HG03025 (cell line): ENCODE measurements at regions not wholly inside any gene's neighbourhood (a gene's known extent, or its start where the extent isn't known, plus 50 kb on each side); places are given as distances from the start of the nearest gene placed in this dataset.

ENCODE experiments used
- ATAC-seq: cut with Tn5 transposase; IDR thresholded peaks from one replicate; pipeline ENCODE4 v1.9.1; 2021; ENCODE audit warnings: mild to moderate bottlenecking, moderate library complexity; ENCODE audit not compliant: unreplicated experiment, low FRiP score

DNA sequence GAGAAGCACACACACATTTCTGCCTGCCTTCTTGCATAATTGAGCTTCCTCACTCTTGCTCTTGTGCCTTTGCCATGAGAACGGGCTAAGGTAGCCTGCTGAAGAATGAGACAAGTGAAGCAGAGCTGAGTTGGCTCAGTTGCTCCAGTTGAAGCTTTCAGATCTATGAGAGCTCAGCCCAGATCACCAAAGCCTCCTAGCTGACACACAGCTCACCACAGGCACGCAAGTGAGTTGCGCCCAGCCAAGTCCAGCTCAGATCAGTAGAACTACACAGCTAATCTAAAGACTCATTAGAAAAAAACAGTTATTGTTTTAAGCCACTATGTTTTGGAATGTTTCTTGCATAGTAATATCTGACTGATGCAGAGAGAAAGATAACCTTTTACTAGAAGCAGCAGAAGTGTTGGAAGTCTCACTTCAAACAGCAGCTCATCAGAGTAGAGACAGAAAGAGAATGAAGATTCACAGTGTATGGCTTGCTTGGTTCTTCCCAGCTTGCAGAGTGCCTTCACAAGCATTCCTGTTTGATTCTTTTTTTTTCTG, 362.4 kb downstream of the MID1IP1 start:
- ATAC-seq, result no peak

DNA sequence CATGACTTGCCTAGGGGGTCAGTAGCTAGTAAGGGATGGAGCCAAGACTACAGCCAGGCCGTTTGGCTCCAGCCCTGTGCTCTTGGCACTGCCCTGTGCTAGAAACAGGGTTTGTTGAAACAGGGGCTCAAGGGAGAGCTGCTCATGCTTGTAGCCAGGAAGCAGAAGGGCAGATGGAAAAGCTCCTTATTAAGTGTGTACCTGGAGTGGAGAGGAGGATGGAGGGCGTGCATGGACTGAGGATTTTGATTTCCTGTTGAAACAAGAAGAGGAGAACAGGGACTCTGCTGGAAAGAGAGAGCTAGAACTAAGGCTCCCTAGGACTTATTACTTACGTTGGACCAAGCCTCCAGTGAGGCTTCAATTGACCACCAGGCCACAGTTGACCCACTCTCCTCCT, 363.0 kb downstream of the MID1IP1 start:
- no peak for ATAC-seq

DNA sequence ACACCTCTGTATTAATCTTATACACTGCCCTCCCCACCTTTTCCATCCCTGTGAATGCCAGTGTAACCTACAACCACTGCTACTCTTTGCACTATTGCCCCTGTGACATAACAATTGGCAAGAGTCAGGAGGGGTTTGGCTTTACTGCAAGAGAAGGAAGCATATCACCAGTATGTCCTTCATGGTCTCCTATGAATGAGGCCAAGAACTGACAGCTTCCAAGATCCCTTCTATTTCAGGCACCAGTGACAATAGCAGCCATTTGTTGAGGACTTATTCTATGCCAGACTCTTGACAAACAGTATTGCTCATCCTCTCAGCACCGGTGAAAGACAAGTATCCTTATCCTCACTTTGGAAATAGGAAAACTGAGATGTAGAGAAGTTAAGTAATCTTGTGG, 363.9 kb downstream of the MID1IP1 start:
- no peak for ATAC-seq

GRCh38 chrX:39165773-39166172, 364.5 kb downstream of the MID1IP1 start:
- ATAC-seq, result no peak

- no peak for ATAC-seq
These were observed 366.5 kb downstream of the MID1IP1 start for GRCh38 chrX:39167791-39168190.

GRCh38 chrX:39168609-39169008, 367.4 kb downstream of the MID1IP1 start:
- no peak for ATAC-seq

GRCh38 chrX:39169976-39170375, 368.7 kb downstream of the MID1IP1 start:
- ATAC-seq, result no peak

GRCh38 chrX:39170464-39170863, 369.2 kb downstream of the MID1IP1 start:
- ATAC-seq, result no peak

- no peak for ATAC-seq
These were observed 370.4 kb downstream of the MID1IP1 start for GRCh38 chrX:39171686-39172085.

GRCh38 chrX:39174241-39174771, 373.0 kb downstream of the MID1IP1 start:
- ATAC-seq, result no peak

DNA sequence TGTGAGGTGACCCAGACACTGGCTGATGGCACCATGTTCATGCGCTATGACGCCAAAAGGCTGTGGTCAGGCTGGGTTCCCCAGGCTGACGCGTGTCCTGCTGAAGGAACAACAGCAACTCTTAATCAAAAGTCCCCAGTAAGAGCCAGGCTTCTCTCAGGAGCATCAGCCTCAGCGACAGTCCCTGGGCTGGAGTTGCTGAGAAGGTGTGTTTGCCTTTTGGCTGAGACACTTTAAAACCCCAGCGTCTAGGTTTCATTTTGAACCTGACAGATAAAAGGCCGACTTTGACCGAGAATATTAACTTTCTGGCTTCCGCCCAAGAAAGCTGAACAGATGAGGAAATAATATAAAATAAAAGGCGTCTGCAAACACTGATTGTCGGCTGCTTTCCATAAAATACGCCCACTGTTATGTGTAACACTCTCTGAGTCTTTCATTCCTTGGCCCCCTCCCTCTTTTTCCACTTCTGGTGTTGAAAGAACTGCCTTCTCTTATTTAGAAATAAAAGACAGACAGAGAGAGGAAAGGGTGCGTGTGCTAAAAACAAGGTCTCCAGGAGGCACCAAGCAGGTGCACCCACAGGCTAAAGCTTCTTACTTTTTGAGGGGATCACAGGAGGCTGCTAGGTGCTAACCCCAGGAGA, 373.6 kb downstream of the MID1IP1 start:
- ATAC-seq, result no peak

DNA sequence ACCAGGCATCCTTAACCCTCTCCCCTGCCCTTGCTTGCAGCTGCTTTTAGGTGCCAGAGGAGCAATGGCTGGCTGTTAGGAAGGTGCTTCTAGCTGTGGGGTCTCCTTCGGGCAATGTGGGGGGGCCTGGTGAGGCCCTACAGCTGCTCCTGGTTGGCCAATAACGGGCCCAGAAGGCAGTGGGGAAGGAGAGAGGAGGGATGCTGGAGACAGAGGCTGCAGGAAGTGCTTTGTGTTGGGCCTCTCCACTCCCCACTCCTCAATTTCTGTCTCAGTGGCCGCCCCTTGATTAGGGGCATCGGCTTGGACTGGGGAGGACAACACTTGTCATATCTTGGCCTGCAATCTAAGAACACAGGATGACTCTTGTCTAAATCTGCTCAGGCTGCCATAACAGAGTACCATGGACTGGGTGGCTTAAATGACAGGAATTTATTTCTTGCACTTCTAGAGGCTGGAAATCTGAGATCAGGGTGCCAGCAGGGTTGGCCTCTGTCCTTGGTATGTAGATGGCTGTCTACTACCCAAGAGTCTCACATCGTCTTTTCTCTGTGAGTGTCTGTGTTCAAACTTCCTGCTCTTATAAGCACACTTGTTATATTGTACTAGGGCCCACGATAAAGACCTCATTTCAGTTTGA, 374.3 kb downstream of the MID1IP1 start:
- no peak for ATAC-seq

DNA sequence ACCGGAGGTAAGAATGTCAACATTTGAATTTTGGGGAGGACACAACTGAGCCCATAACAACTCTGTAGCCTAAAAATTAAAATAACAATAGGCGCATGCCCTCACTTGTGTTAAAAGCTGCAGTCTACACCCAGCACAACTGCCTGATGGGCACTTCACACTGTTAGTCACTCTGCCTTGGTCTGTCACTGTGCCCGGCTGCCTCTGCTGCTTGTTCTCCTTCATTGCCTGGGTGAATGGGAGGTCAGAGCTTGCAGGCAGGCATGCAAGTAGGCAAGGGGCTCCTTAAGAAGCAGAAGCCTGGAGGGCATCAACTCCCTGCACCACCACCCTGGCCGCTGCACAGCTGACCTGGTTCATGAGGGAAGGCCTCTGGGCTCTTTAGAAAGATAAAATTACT, 374.8 kb downstream of the MID1IP1 start:
- no peak for ATAC-seq

- ATAC-seq, result no peak
These were observed 388.2 kb downstream of the MID1IP1 start for GRCh38 chrX:39189431-39189830.

- no peak for ATAC-seq
These were observed 393.4 kb downstream of the MID1IP1 start for GRCh38 chrX:39194673-39195072.

- no peak for ATAC-seq
These were observed 393.9 kb downstream of the MID1IP1 start for GRCh38 chrX:39195156-39195555.

DNA sequence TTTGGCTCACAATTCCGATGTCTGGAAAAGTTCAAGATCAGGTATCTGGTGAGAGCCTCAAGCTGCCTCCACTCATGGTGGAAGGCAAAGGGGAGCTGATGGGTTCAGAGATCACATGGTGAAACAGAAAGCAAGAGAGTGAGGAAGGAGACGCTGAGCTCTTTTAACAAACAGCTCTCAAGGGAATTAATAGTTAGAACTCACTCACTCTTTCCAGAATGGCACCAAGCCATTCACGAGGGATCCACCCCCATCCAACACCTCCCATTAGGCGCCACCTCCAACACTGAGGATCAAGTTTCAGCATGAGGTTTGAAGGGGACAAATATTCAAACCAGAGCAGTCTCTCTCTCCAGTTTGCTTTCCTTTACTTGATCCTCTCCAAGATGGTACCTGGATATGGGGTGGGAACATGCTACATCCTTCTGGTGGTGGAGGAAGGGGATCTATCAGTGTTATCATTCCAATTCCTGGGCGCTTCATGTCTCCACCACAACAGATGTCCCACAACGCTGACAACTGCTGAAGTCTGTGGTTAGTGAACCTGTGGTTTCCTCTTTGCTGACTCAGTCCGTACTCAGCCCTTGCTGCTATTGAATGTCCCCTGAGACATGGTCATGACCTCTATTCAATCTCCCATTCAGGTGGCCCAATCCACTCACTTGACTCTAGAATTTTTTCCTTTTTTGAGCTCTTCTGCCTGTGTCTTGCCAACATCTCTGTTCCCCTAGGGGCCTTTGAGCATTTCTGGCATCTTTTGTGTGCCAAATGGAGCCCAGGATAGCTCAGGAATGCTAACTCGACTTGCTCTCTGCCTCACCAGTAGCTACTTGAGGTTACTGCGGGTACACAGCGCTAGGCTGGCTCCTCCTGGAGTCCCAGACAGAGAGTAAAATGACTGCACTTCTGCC, 395.2 kb downstream of the MID1IP1 start:
- peak; percentile 92 for ATAC-seq

GRCh38 chrX:39199429-39199828, 398.2 kb downstream of the MID1IP1 start:
- ATAC-seq, result no peak

DNA sequence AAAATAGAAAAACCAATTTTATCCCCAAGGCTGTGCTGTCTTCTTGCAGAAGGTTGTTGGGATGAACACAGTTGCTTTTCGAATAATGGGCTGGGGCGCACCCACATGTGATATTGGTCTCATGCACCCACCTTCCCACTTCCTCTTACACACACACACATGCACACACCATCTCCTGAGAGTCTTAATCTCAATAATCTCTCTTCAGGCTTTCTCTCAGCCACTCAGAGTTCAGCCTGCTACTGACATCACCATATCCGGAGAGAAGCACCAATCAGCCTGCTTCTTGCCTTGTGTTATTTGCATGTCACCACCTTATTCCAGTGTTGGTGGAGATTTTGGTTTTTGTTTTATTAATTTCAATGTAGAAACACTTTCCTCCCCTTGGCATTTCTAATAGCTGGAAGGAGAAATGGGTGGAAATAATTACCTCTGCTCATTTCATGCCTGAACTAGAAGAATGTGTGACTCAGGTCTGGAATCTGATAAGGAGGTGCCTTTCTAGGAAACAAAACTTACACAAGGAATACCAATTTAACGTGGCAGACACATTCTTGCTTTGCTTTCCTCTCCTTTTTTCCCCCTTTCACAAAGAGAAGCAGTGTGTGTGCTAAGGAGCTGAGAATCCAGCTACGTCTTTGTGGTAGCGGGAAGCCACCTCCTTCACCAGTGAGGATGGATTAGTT, 400.2 kb downstream of the MID1IP1 start:
- no peak for ATAC-seq

DNA sequence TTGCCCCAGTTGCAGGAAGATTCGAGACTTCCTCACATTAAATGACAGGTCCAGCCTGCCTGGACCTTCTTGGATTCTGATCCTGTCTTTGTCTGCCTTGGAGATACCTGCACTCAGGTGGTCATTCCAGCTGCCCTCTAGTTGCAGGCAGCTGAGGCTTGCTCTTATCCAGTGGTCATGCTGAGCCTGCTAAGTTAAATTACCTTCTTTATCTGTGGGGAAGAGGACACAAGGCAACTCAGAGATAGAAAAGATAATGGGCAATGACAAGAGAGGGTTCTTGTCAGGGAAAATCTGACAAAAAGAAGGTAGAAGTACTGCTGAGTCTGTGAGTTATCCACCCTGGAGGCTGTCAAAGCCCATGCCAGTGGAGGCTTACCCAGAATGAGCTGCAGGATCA, 401.4 kb downstream of the MID1IP1 start:
- ATAC-seq, result no peak
